ENCODE measurements at regions not wholly inside any gene's neighbourhood (a gene's known extent, or its start where the extent isn't known, plus 50 kb on each side); places are given as distances from the start of the nearest gene placed in this dataset.

DNA sequence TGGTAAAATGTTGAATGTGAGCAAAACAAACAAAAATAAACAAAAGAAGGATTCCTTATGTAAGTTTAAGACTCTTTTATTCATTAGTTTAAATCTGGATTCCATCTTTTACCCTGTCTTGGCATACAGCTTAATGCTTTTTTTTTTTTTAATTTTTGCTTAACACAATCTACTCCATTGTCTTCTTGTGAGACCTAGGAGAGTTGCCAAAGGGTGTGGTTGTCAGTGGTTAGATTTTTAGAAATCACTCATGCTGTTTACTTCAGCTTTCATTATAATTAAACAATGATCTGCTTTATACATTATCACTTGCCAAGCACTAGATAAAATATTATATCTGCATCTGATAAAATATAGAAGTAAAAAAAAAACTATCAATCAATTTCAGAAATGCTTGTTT, 77.7 kb upstream of the KITLG start:
- ATAC-seq (no peak), FAIRE-seq (no peak), DNase-seq (ENCODE audit: low read depth in 1 of 2, low spot score in 1 of 2) (no peak)
- Histone ChIP-seq H3K4me2 (no peak overlapping the region), H3K4me1 (no peaks in the 10 kb centered on the region), H3K9me3 (no peaks in the 10 kb centered on the region), H3K4me3 (no peak overlapping the region), H3K27ac (no peak overlapping the region)
- TF ChIP-seq HDAC2 (IDR thresholded peaks at IDR 0.05) (no peak), EHMT2 (IDR thresholded peaks at IDR 0.05; ENCODE audit: low read depth) (no peak), HEYL (CRISPR knock-in tag; IDR thresholded peaks at IDR 0.05) (no peak), NFE2L2 (conservative IDR thresholded peaks at IDR 0.05; ENCODE audit: low read length) (no peak), FOSL2 (IDR thresholded peaks at IDR 0.05) (no peak), FOSL2 (CRISPR knock-in tag; IDR thresholded peaks at IDR 0.05) (no peak), SREBF2 (IDR thresholded peaks at IDR 0.05) (no peak), CHD2 (IDR thresholded peaks at IDR 0.05; ENCODE audit: low read length, partially characterized antibody) (no peak)
- TF ChIP-seq, protein P1, sequence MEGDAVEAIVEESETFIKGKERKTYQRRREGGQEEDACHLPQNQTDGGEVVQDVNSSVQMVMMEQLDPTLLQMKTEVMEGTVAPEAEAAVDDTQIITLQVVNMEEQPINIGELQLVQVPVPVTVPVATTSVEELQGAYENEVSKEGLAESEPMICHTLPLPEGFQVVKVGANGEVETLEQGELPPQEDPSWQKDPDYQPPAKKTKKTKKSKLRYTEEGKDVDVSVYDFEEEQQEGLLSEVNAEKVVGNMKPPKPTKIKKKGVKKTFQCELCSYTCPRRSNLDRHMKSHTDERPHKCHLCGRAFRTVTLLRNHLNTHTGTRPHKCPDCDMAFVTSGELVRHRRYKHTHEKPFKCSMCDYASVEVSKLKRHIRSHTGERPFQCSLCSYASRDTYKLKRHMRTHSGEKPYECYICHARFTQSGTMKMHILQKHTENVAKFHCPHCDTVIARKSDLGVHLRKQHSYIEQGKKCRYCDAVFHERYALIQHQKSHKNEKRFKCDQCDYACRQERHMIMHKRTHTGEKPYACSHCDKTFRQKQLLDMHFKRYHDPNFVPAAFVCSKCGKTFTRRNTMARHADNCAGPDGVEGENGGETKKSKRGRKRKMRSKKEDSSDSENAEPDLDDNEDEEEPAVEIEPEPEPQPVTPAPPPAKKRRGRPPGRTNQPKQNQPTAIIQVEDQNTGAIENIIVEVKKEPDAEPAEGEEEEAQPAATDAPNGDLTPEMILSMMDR (IDR thresholded peaks at IDR 0.05), result no peak
- TF ChIP-seq, protein P2, sequence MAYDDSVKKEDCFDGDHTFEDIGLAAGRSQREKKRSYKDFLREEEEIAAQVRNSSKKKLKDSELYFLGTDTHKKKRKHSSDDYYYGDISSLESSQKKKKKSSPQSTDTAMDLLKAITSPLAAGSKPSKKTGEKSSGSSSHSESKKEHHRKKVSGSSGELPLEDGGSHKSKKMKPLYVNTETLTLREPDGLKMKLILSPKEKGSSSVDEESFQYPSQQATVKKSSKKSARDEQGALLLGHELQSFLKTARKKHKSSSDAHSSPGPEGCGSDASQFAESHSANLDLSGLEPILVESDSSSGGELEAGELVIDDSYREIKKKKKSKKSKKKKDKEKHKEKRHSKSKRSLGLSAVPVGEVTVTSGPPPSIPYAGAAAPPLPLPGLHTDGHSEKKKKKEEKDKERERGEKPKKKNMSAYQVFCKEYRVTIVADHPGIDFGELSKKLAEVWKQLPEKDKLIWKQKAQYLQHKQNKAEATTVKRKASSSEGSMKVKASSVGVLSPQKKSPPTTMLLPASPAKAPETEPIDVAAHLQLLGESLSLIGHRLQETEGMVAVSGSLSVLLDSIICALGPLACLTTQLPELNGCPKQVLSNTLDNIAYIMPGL (CRISPR knock-in tag; IDR thresholded peaks at IDR 0.05; ENCODE audit: borderline replicate concordance), result no peak
- TF ChIP-seq, protein P3, sequence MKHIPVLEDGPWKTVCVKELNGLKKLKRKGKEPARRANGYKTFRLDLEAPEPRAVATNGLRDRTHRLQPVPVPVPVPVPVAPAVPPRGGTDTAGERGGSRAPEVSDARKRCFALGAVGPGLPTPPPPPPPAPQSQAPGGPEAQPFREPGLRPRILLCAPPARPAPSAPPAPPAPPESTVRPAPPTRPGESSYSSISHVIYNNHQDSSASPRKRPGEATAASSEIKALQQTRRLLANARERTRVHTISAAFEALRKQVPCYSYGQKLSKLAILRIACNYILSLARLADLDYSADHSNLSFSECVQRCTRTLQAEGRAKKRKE (CRISPR knock-in tag; IDR thresholded peaks at IDR 0.05; ENCODE audit: low read depth), result no peak
- TF ChIP-seq, protein P4, sequence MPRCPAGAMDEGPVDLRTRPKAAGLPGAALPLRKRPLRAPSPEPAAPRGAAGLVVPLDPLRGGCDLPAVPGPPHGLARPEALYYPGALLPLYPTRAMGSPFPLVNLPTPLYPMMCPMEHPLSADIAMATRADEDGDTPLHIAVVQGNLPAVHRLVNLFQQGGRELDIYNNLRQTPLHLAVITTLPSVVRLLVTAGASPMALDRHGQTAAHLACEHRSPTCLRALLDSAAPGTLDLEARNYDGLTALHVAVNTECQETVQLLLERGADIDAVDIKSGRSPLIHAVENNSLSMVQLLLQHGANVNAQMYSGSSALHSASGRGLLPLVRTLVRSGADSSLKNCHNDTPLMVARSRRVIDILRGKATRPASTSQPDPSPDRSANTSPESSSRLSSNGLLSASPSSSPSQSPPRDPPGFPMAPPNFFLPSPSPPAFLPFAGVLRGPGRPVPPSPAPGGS (IDR thresholded peaks at IDR 0.05), result no peak
- POLR2A ChIA-PET, result no interaction called here
- CTCF ChIA-PET, result no interaction called here

DNA sequence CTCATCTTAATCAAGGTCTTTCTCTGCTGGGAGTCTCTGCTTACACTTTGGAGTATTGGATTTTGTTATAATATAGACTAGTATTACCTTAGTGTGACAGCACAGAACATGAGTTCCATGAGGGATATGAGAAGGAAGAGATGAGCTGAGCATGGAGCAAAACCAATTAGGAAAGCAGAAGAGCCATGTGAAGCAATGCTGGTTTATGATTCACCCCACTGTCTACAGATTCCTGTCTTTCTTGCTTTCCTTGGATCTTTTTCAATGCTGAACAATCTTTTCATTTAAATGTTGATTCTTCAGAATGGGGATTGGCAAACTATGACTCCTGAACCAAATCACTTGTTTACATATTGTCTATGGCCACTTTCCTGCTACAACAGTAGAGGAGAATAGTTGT, 70.4 kb upstream of the KITLG start:
- FAIRE-seq (no peak), ATAC-seq (0 out of 6 replicates have a peak, but pooled peaks of 1 of the 2 experiments have one; percentile 40), DNase-seq (ENCODE audit: low read depth in 1 of 2, low spot score in 1 of 2) (peak in 1 of 2 experiments; percentile 12)
- TF ChIP-seq FOSL2 (IDR thresholded peaks at IDR 0.05) (no peak), FOSL2 (CRISPR knock-in tag; IDR thresholded peaks at IDR 0.05) (no peak), CEBPB (IDR thresholded peaks at IDR 0.05) (0 out of 4 replicates have a peak, but pooled peaks of 1 of the 2 experiments have one; percentile 12)
- Histone ChIP-seq H3K4me2 (peak overlapping the region; percentile 28; the same call in 1 of the 3 replicates), H3K9me3 (no peaks in the 10 kb centered on the region), H3K4me3 (no peak overlapping the region), H3K27ac (no peak overlapping the region), H3K4me1 (peaks cover 21% of the 10 kb centered on the region)
- CTCF ChIA-PET, result interaction anchor here (0.7 kb wide), 1 partner anchor 82 kb away, joined by 3 read pairs; no protein-coding TSS in a partner anchor
- POLR2A ChIA-PET, result no interaction called here

DNA sequence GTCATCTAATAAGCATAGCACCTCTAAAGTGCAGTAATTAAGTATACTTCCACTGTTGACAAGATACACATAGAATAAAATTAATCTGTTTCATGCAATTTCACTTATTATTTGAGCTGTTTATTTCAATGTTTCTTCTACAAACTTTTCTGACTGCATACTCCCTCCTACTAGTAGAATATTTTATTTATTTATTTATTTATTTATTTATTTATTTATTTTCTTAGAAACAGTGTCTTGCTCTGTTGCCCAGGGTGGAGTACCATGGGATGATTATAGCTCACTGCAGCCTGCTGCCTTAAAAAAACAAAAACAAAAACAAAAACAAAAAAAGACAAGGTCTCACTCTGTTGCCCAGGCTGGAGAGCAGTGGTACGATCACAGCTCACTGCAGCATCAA, 68.4 kb upstream of the KITLG start:
- no peak overlapping the region for H3K4me2 ChIP-seq
- ATAC-seq (no peak), DNase-seq (ENCODE audit: low read depth in 1 of 2, low spot score in 1 of 2) (no peak), FAIRE-seq (no peak)
- TF ChIP-seq NR3C1 (IDR thresholded peaks at IDR 0.05), result no peak
- peak; percentile 84 for TF ChIP-seq ZC3H11A (IDR thresholded peaks at IDR 0.05)
- no peak for TF ChIP-seq NPAS2 (CRISPR knock-in tag; IDR thresholded peaks at IDR 0.05; ENCODE audit: borderline replicate concordance)
- no peak for TF ChIP-seq KDM5A (IDR thresholded peaks at IDR 0.05)
- no peak for TF ChIP-seq TFCP2L1 (CRISPR knock-in tag; IDR thresholded peaks at IDR 0.05)
- H3K4me1 ChIP-seq, result peaks cover 21% of the 10 kb centered on the region
- 97% methylated on average over 1 of the region's 1 CpG for WGBS (ENCODE audit: missing lambda C conversion rate)
- POLR2A ChIA-PET, result no interaction called here
- CTCF ChIA-PET, result interaction anchor here (1.6 kb wide), 1 partner anchor 15 kb away, joined by 4 read pairs; no protein-coding TSS in a partner anchor
- H3K4me3 ChIP-seq, result no peak overlapping the region
- no peaks in the 10 kb centered on the region for H3K9me3 ChIP-seq
- no peak overlapping the region for H3K27ac ChIP-seq
